ENCODE measurements at regions not wholly inside any gene's neighbourhood (a gene's known extent, or its start where the extent isn't known, plus 50 kb on each side); places are given as distances from the start of the nearest gene placed in this dataset.

DNA sequence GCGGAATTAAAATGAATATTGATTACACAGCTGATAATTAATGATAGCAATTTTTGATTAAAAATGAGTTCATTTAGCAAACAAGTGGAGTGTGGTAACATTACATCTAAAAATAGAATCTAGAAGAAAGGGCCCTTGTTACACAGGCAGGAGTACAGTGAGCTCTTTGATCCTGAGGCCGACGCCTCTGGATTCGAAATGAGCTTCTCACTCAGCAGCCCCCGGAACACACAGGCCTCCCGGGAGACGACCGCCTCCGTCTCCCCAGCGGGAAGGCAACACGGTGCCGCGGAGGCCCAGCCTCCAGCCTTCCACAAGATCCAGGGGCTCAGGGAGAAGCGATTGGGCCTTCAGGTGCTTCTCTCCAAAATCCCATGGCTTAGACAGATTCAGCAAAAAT is 379.1 kb downstream of the BRD1 start (continued):
- TF ChIP-seq, protein P1, sequence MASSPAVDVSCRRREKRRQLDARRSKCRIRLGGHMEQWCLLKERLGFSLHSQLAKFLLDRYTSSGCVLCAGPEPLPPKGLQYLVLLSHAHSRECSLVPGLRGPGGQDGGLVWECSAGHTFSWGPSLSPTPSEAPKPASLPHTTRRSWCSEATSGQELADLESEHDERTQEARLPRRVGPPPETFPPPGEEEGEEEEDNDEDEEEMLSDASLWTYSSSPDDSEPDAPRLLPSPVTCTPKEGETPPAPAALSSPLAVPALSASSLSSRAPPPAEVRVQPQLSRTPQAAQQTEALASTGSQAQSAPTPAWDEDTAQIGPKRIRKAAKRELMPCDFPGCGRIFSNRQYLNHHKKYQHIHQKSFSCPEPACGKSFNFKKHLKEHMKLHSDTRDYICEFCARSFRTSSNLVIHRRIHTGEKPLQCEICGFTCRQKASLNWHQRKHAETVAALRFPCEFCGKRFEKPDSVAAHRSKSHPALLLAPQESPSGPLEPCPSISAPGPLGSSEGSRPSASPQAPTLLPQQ (tag by site-specific recombination; IDR thresholded peaks at IDR 0.05): no peak

DNA sequence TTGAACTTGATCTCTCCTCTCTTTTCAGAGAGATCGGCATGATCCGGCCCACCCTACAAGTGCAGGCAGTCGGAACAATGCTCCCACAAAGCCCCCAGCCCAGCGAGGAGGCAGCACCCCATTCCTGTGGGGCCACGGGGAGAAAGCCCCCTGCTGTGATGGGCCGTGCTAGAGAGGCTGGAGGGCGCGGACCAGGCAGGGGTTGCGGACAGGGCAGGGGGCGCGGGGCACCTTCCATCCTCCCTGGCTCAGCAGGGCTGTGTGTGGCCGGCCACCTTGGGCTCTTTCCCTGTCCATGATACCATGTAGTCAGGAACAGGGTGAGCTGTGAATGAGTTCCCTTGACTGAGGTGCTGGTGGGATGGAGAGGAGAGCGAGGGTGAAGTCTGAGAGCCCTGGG is 379.8 kb downstream of the BRD1 start:
- H3K4me1 ChIP-seq (ENCODE audit: control insufficient read depth, insufficient read depth, low read length): peaks cover 7% of the 10 kb centered on the region; the same call in 1 of the 2 replicates
- H3K27ac ChIP-seq (ENCODE audit: extremely low read depth, low read depth, low read length): no peak overlapping the region
- POLR2A ChIA-PET: no interaction called here
- H3K4me3 ChIP-seq (ENCODE audit: low read depth, low read length): no peak overlapping the region
- CTCF ChIA-PET: no interaction called here
- H3K36me3 ChIP-seq (ENCODE audit: control insufficient read depth in 2 of 2, insufficient read depth in 1 of 2, low read length in 2 of 2): no peaks in the 10 kb centered on the region
- no peaks in the 10 kb centered on the region for H3K9me3 ChIP-seq (ENCODE audit: control insufficient read depth, insufficient read depth, low read depth, low read length)
- TF ChIP-seq ZNF623 (tag by site-specific recombination; IDR thresholded peaks at IDR 0.05) (no peak), BCL11B (tag by site-specific recombination; IDR thresholded peaks at IDR 0.05; ENCODE audit: low read depth) (no peak), ZNF529 (tag by site-specific recombination; IDR thresholded peaks at IDR 0.05; ENCODE audit: insufficient replicate concordance) (no peak), ZNF155 (tag by site-specific recombination; IDR thresholded peaks at IDR 0.05) (no peak), ZNF548 (tag by site-specific recombination; IDR thresholded peaks at IDR 0.05) (no peak), RBAK (tag by site-specific recombination; IDR thresholded peaks at IDR 0.05) (no peak), BCL11A (tag by site-specific recombination; IDR thresholded peaks at IDR 0.05; ENCODE audit: low read depth) (no peak), EGR2 (tag by site-specific recombination; IDR thresholded peaks at IDR 0.05; ENCODE audit: low read depth) (no peak), ZNF501 (tag by site-specific recombination; IDR thresholded peaks at IDR 0.05) (no peak), ZNF514 (tag by site-specific recombination; IDR thresholded peaks at IDR 0.05) (no peak), ZNF433 (tag by site-specific recombination; IDR thresholded peaks at IDR 0.05; ENCODE audit: low read depth) (no peak), GFI1B (tag by site-specific recombination; IDR thresholded peaks at IDR 0.05) (no peak)
- TF ChIP-seq, protein P1 (tag by site-specific recombination; IDR thresholded peaks at IDR 0.05): no peak
- TF ChIP-seq, protein P2, sequence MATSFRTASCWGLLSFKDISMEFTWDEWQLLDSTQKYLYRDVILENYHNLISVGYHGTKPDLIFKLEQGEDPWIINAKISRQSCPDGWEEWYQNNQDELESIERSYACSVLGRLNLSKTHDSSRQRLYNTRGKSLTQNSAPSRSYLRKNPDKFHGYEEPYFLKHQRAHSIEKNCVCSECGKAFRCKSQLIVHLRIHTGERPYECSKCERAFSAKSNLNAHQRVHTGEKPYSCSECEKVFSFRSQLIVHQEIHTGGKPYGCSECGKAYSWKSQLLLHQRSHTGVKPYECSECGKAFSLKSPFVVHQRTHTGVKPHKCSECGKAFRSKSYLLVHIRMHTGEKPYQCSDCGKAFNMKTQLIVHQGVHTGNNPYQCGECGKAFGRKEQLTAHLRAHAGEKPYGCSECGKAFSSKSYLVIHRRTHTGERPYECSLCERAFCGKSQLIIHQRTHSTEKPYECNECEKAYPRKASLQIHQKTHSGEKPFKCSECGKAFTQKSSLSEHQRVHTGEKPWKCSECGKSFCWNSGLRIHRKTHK (tag by site-specific recombination; IDR thresholded peaks at IDR 0.05): no peak
- TF ChIP-seq, protein P3, sequence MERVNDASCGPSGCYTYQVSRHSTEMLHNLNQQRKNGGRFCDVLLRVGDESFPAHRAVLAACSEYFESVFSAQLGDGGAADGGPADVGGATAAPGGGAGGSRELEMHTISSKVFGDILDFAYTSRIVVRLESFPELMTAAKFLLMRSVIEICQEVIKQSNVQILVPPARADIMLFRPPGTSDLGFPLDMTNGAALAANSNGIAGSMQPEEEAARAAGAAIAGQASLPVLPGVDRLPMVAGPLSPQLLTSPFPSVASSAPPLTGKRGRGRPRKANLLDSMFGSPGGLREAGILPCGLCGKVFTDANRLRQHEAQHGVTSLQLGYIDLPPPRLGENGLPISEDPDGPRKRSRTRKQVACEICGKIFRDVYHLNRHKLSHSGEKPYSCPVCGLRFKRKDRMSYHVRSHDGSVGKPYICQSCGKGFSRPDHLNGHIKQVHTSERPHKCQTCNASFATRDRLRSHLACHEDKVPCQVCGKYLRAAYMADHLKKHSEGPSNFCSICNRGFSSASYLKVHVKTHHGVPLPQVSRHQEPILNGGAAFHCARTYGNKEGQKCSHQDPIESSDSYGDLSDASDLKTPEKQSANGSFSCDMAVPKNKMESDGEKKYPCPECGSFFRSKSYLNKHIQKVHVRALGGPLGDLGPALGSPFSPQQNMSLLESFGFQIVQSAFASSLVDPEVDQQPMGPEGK (tag by site-specific recombination; IDR thresholded peaks at IDR 0.05): no peak
- TF ChIP-seq, protein P4, sequence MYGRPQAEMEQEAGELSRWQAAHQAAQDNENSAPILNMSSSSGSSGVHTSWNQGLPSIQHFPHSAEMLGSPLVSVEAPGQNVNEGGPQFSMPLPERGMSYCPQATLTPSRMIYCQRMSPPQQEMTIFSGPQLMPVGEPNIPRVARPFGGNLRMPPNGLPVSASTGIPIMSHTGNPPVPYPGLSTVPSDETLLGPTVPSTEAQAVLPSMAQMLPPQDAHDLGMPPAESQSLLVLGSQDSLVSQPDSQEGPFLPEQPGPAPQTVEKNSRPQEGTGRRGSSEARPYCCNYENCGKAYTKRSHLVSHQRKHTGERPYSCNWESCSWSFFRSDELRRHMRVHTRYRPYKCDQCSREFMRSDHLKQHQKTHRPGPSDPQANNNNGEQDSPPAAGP (tag by site-specific recombination; IDR thresholded peaks at IDR 0.05): no peak
- TF ChIP-seq, protein P5, sequence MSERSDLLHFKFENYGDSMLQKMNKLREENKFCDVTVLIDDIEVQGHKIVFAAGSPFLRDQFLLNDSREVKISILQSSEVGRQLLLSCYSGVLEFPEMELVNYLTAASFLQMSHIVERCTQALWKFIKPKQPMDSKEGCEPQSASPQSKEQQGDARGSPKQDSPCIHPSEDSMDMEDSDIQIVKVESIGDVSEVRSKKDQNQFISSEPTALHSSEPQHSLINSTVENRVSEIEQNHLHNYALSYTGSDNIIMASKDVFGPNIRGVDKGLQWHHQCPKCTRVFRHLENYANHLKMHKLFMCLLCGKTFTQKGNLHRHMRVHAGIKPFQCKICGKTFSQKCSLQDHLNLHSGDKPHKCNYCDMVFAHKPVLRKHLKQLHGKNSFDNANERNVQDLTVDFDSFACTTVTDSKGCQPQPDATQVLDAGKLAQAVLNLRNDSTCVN (tag by site-specific recombination; optimal IDR thresholded peaks at IDR 0.05): no peak
- TF ChIP-seq, protein P6, sequence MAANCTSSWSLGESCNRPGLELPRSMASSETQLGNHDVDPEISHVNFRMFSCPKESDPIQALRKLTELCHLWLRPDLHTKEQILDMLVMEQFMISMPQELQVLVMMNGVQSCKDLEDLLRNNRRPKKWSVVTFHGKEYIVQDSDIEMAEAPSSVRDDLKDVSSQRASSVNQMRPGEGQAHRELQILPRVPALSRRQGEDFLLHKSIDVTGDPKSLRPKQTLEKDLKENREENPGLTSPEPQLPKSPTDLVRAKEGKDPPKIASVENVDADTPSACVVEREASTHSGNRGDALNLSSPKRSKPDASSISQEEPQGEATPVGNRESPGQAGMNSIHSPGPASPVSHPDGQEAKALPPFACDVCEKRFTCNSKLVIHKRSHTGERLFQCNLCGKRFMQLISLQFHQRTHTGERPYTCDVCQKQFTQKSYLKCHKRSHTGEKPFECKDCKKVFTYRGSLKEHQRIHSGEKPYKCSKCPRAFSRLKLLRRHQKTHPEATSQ (tag by site-specific recombination; IDR thresholded peaks at IDR 0.05): no peak
